Activated CD4-positive, alpha-beta T cell treated with anti-CD3 and anti-CD28 coated beads, Interleukin-2, Interleukin-4, amounts not matched to agents 100 ng/mL and 50 ng/mL, durations not matched to agents 16 hours and 8 hours (primary cell): ENCODE measurements at regions not wholly inside any gene's neighbourhood (a gene's known extent, or its start where the extent isn't known, plus 50 kb on each side); places are given as distances from the start of the nearest gene placed in this dataset.
A peak's percentile ranks its signal among the peaks of the same experiment; 100 is the strongest.

Experiments used
- DNase-seq: peaks from one replicate; pipeline ENCODE4 v3.0.0-alpha.2; 2020; ENCODE audit warnings: low spot score

GRCh38 chr16:17590711-17591654 lies 120.2 kb upstream of the XYLT1 start:
- DNase-seq: peak; percentile 65

GRCh38 chr16:17589898-17590297 lies 119.1 kb upstream of the XYLT1 start:
- DNase-seq: no peak

- DNase-seq: no peak
Measured at GRCh38 chr16:17585449-17586074, 114.8 kb upstream of the XYLT1 start.

GRCh38 chr16:17578981-17579874 lies 108.5 kb upstream of the XYLT1 start:
- peak; percentile 66 for DNase-seq

- DNase-seq: no peak
Measured at GRCh38 chr16:17574256-17574655, 103.5 kb upstream of the XYLT1 start.

- DNase-seq: no peak
Measured at GRCh38 chr16:17572145-17572544, 101.4 kb upstream of the XYLT1 start.

GRCh38 chr16:17571499-17572093 lies 100.8 kb upstream of the XYLT1 start:
- DNase-seq: no peak

- DNase-seq: no peak
Measured at GRCh38 chr16:17568239-17568638, 97.5 kb upstream of the XYLT1 start.

- DNase-seq: no peak
Measured at GRCh38 chr16:17567455-17567854, 96.7 kb upstream of the XYLT1 start.

- no peak for DNase-seq
Measured at GRCh38 chr16:17566656-17567450, 96.1 kb upstream of the XYLT1 start.

- DNase-seq: no peak
Measured at GRCh38 chr16:17566075-17566474, 95.3 kb upstream of the XYLT1 start.

GRCh38 chr16:17565605-17566004 lies 94.8 kb upstream of the XYLT1 start:
- DNase-seq: no peak

GRCh38 chr16:17564856-17565255 lies 94.1 kb upstream of the XYLT1 start:
- no peak for DNase-seq

GRCh38 chr16:17563323-17564091 lies 92.7 kb upstream of the XYLT1 start:
- no peak for DNase-seq

GRCh38 chr16:17561056-17561455 lies 90.3 kb upstream of the XYLT1 start:
- no peak for DNase-seq

- DNase-seq: no peak
Measured at GRCh38 chr16:17560548-17560947, 89.8 kb upstream of the XYLT1 start.

- no peak for DNase-seq
Measured at GRCh38 chr16:17559394-17559793, 88.6 kb upstream of the XYLT1 start.

- DNase-seq: no peak
Measured at GRCh38 chr16:17557949-17558348, 87.2 kb upstream of the XYLT1 start.

- DNase-seq: no peak
Measured at GRCh38 chr16:17557480-17557879, 86.7 kb upstream of the XYLT1 start.

GRCh38 chr16:17556276-17557052 lies 85.7 kb upstream of the XYLT1 start:
- peak; percentile 23 for DNase-seq
